Lower lobe of right lung (tissue), 2 donors: ENCODE measurements at regions not wholly inside any gene's neighbourhood (a gene's known extent, or its start where the extent isn't known, plus 50 kb on each side); places are given as distances from the start of the nearest gene placed in this dataset.
"Not testable (repeated sequence)": the region's sequence is repeated elsewhere in the genome, so short reads cannot be mapped to it uniquely, and the experiment has no call there.

Source experiments
- ATAC-seq, 2 donors: fragments of 200-7000 bp; cut with Tn5 transposase; one replicate each; pipeline ENCODE4 v1.9.1; 2020 to 2022; ENCODE audit warnings: mild to moderate bottlenecking in 2 of 2, moderate library complexity in 2 of 2
- DNase-seq: peaks from one replicate; pipeline ENCODE4 v3.0.0-alpha.2; 2020
- H3K27ac ChIP-seq: fragments of 200-600 bp; one replicate; pipeline ENCODE4 v1.8.0; 2022
- H3K27me3 ChIP-seq: fragments of 200-600 bp; one replicate; pipeline ENCODE4 v1.8.0; 2022; ENCODE audit warnings: low read depth
- H3K36me3 ChIP-seq: fragments of 200-600 bp; one replicate; pipeline ENCODE4 v1.8.0; 2022; ENCODE audit warnings: mild to moderate bottlenecking
- H3K4me1 ChIP-seq: fragments of 200-600 bp; one replicate; pipeline ENCODE4 v1.8.0; 2022
- H3K4me3 ChIP-seq: fragments of 200-600 bp; one replicate; pipeline ENCODE4 v1.8.0; 2022; ENCODE audit warnings: mild to moderate bottlenecking
- H3K9me3 ChIP-seq: fragments of 200-600 bp; one replicate; pipeline ENCODE4 v1.8.0; 2022
- CTCF ChIP-seq: fragments of 200-600 bp; IDR thresholded peaks from one replicate; pipeline ENCODE4 v1.8.0; 2022; ENCODE audit warnings: antibody characterized with exemption, mild to moderate bottlenecking
- intact Hi-C: fragments of 100-400 bp; cut with DNase I; formaldehyde crosslinking; loops from one replicate; pipeline ENCODE4 v1.11.0; 2022
- donor health status: DM: no; HTN: yes; CAD: no; lungs with severe emphysema.

GRCh38 chr7:46604241-46604661 is 683.2 kb upstream of the IGFBP3 start:
- TF ChIP-seq CTCF: no peak
- intact Hi-C loops: no loop called here
- H3K4me3 ChIP-seq: no peak overlapping the region
- no peaks in the 10 kb centered on the region for H3K36me3 ChIP-seq
- H3K9me3 ChIP-seq: no peaks in the 10 kb centered on the region
- DNase-seq: no peak
- no peaks in the 10 kb centered on the region for H3K27me3 ChIP-seq
- ATAC-seq: peak in 1 of 2 donors; percentile 20
- peak overlapping the region; percentile 69 for H3K27ac ChIP-seq
- H3K4me1 ChIP-seq: peaks cover 24% of the 10 kb centered on the region

- peak overlapping the region; percentile 69 for H3K27ac ChIP-seq
- H3K4me3 ChIP-seq: no peak overlapping the region
- ATAC-seq (peak; percentile 91 to 93), DNase-seq (peak; percentile 76)
- H3K9me3 ChIP-seq: no peaks in the 10 kb centered on the region
- H3K27me3 ChIP-seq: no peaks in the 10 kb centered on the region
- intact Hi-C loops: no loop called here
- H3K36me3 ChIP-seq: no peaks in the 10 kb centered on the region
- TF ChIP-seq CTCF: no peak
- H3K4me1 ChIP-seq: peaks cover 24% of the 10 kb centered on the region
Observed at GRCh38 chr7:46603780-46604179, 682.7 kb upstream of the IGFBP3 start.

GRCh38 chr7:46603296-46603752 is 682.3 kb upstream of the IGFBP3 start:
- Histone ChIP-seq H3K4me1 (peaks cover 24% of the 10 kb centered on the region), H3K27ac (peak overlapping the region; percentile 69), H3K4me3 (no peak overlapping the region), H3K9me3 (no peaks in the 10 kb centered on the region), H3K36me3 (no peaks in the 10 kb centered on the region), H3K27me3 (no peaks in the 10 kb centered on the region)
- peak; percentile 34 to 36 for ATAC-seq
- no peak for TF ChIP-seq CTCF
- no peak for DNase-seq
- intact Hi-C loops: no loop called here

GRCh38 chr7:46600340-46600739 is 679.3 kb upstream of the IGFBP3 start:
- TF ChIP-seq CTCF: no peak
- Histone ChIP-seq H3K4me3 (no peak overlapping the region), H3K27me3 (no peaks in the 10 kb centered on the region), H3K27ac (peak overlapping the region; percentile 39), H3K4me1 (peaks cover 24% of the 10 kb centered on the region), H3K9me3 (no peaks in the 10 kb centered on the region), H3K36me3 (no peaks in the 10 kb centered on the region)
- no peak for DNase-seq
- intact Hi-C loops: no loop called here
- no peak for ATAC-seq

GRCh38 chr7:46594831-46595230 is 673.8 kb upstream of the IGFBP3 start:
- DNase-seq, H3K4me3 ChIP-seq, H3K27me3 ChIP-seq, H3K4me1 ChIP-seq, H3K36me3 ChIP-seq, H3K27ac ChIP-seq, H3K9me3 ChIP-seq, intact Hi-C loops, ATAC-seq: not testable (repeated sequence)

- H3K4me3 ChIP-seq, H3K27ac ChIP-seq, H3K27me3 ChIP-seq, H3K9me3 ChIP-seq, DNase-seq, ATAC-seq, H3K36me3 ChIP-seq, intact Hi-C loops, H3K4me1 ChIP-seq: not testable (repeated sequence)
Observed at GRCh38 chr7:46590918-46591905, 670.1 kb upstream of the IGFBP3 start.
